Right lobe of liver (tissue), 4 donors: ENCODE measurements at regions not wholly inside any gene's neighbourhood (a gene's known extent, or its start where the extent isn't known, plus 50 kb on each side); places are given as distances from the start of the nearest gene placed in this dataset.

Experiments
- CTCF ChIP-seq, 4 donors: fragments of 200-600 bp in 3 of 4; fragments of 450-650 bp in 1 of 4; IDR thresholded peaks; one replicate each; pipeline versions ENCODE4 v1.5.1 to v1.8.0; 2016 to 2022; ENCODE audit warnings: antibody characterized with exemption in 4 of 4, mild to moderate bottlenecking in 2 of 4
- POLR2A ChIP-seq: fragments of 450-650 bp; IDR thresholded peaks from one replicate; pipeline ENCODE4 v1.6.1; 2017; ENCODE audit warnings: antibody characterized with exemption, mild to moderate bottlenecking
- donor health status: DM: no; HTN: no; CAD: no.
- donor health status: DM: no; HTN: no; CAD: no.
- donor health status: DM: no; HTN: yes; CAD: no.

GRCh38 chr1:22364764-22365163 is 86.9 kb upstream of the ZBTB40 start:
- TF ChIP-seq CTCF (IDR thresholded peaks at IDR 0.05) (no peak), POLR2A (no peak)
